ENCODE measurements at regions not wholly inside any gene's neighbourhood (a gene's known extent, or its start where the extent isn't known, plus 50 kb on each side); places are given as distances from the start of the nearest gene placed in this dataset.

- H3K4me2 ChIP-seq (ENCODE audit: low read length) = no peak overlapping the region
- H3K4me3 ChIP-seq (replicated peaks in 1 of 2; ENCODE audit: low read depth in 1 of 2, low read length in 2 of 2) = no peak overlapping the region
- ATAC-seq (no peak), DNase-seq (ENCODE audit: low read depth, low spot score) (no peak)
- H3K9ac ChIP-seq (ENCODE audit: low read length) = no peak overlapping the region
- ChIA-PET POLR2A (no interaction called here), CTCF (interaction anchor here (0.8 kb wide), 1 partner anchor 22 kb away, joined by 4 read pairs; no protein-coding TSS in a partner anchor), RAD21 (ENCODE audit: low non-redundant PET in 1 of 2, low total read pairs in 2 of 2, uncharacterized antibody in 2 of 2, unreplicated experiment in 2 of 2) (no interaction called here)
- no peaks in the 10 kb centered on the region for H3K9me2 ChIP-seq (ENCODE audit: insufficient read depth)
- H4K20me1 ChIP-seq (ENCODE audit: insufficient read depth) = no peaks in the 10 kb centered on the region
- H3K27me3 ChIP-seq (ENCODE audit: insufficient read depth, low read length) = no peaks in the 10 kb centered on the region
- BruUV-seq (replicated peaks) = no TSS peak
- H2AFZ ChIP-seq (ENCODE audit: low read depth, low read length, poor library complexity, severe bottlenecking) = no peak overlapping the region
- TF ChIP-seq ZBTB33 (IDR thresholded peaks at IDR 0.05; ENCODE audit: extremely low read depth, insufficient replicate concordance, low read length) (no peak), JUND (IDR thresholded peaks at IDR 0.05) (no peak), EZH2 (IDR thresholded peaks at IDR 0.05) (no peak), RAD21 (IDR thresholded peaks at IDR 0.05; ENCODE audit: low read depth) (no peak), EZH2phosphoT487 (IDR thresholded peaks at IDR 0.05; ENCODE audit: borderline replicate concordance) (no peak), SIN3A (IDR thresholded peaks at IDR 0.05; ENCODE audit: low read depth) (no peak), CBX3 (IDR thresholded peaks at IDR 0.05; ENCODE audit: low read depth) (no peak), POLR2A (IDR thresholded peaks at IDR 0.05; ENCODE audit: borderline replicate concordance, extremely low read depth, insufficient read depth, insufficient read length) (no peak), SRF (IDR thresholded peaks at IDR 0.05; ENCODE audit: low read depth) (no peak), ELF1 (IDR thresholded peaks at IDR 0.05; ENCODE audit: borderline replicate concordance, low read depth) (no peak), ATF3 (IDR thresholded peaks at IDR 0.05) (no peak), MAX (IDR thresholded peaks at IDR 0.05) (no peak), CEBPB (IDR thresholded peaks at IDR 0.05; ENCODE audit: low read depth) (no peak), CTCF (IDR thresholded peaks at IDR 0.05 in 2 of 3, conservative IDR thresholded peaks at IDR 0.05 in 1 of 3; ENCODE audit: borderline replicate concordance in 1 of 3, insufficient read depth in 1 of 3, low read depth in 2 of 3, low read length in 2 of 3) (no peak), TCF7L2 (IDR thresholded peaks at IDR 0.05; ENCODE audit: borderline replicate concordance, extremely low read depth, insufficient read depth, insufficient read length) (no peak), EGR1 (IDR thresholded peaks at IDR 0.05; ENCODE audit: low read depth) (no peak), POLR2AphosphoS5 (IDR thresholded peaks at IDR 0.05; ENCODE audit: low read depth, low read length) (no peak), FOSL1 (IDR thresholded peaks at IDR 0.05; ENCODE audit: low read depth) (no peak)
- H3K79me2 ChIP-seq (ENCODE audit: insufficient read depth, low read length) = no peaks in the 10 kb centered on the region
- H3K36me3 ChIP-seq (ENCODE audit: control insufficient read depth in 1 of 2, insufficient read depth in 2 of 2, low read length in 2 of 2) = no peaks in the 10 kb centered on the region
- H3K27ac ChIP-seq (ENCODE audit: low read depth, low read length) = no peak overlapping the region
- intact Hi-C loops (cut with micrococcal nuclease) = loop anchor here (10.0 kb wide), 1 partner anchor 126 kb away; no protein-coding TSS in a partner anchor
- peaks cover 0 to 10% of the 10 kb centered on the region in 2 experiments; a peak in 2 of 4 replicates for H3K4me1 ChIP-seq (ENCODE audit: control insufficient read depth in 1 of 2, insufficient read depth in 2 of 2, low read length in 2 of 2)
- no peaks in the 10 kb centered on the region for H3K9me3 ChIP-seq (ENCODE audit: control insufficient read depth in 1 of 2, insufficient read depth in 1 of 2, low read depth in 1 of 2, low read length in 2 of 2)
These were observed 60.3 kb upstream of the HAPSTR1 start for GRCh38 chr16:9031107-9031506.

All from HCT116 (cell line).